Adrenal gland (tissue), 5 donors: ENCODE measurements at regions not wholly inside any gene's neighbourhood (a gene's known extent, or its start where the extent isn't known, plus 50 kb on each side); places are given as distances from the start of the nearest gene placed in this dataset.

ENCODE experiments used
- POLR2A ChIP-seq, 2 donors: fragments of 450-650 bp; IDR thresholded peaks; one replicate each; pipeline ENCODE4 v1.6.1; 2017; ENCODE audit warnings: antibody characterized with exemption in 2 of 2, mild to moderate bottlenecking in 2 of 2, moderate library complexity in 1 of 2
- TF ChIP-seq, protein P1 (sequence below), 6 experiments: fragments of 450-650 bp in 4 of 6; fragments of 200-600 bp in 2 of 6; sonication (generic) in 1 of 6; IDR thresholded peaks; 1 replicate in 5 of 6; 2 replicates in 1 of 6; pipeline versions ENCODE4 v1.5.1 to v1.8.0; 2016 to 2021; ENCODE audit warnings: antibody characterized with exemption in 6 of 6, mild to moderate bottlenecking in 2 of 6, moderate library complexity in 1 of 6
- donor health status: DM: no; HTN: no; CAD: no.

DNA sequence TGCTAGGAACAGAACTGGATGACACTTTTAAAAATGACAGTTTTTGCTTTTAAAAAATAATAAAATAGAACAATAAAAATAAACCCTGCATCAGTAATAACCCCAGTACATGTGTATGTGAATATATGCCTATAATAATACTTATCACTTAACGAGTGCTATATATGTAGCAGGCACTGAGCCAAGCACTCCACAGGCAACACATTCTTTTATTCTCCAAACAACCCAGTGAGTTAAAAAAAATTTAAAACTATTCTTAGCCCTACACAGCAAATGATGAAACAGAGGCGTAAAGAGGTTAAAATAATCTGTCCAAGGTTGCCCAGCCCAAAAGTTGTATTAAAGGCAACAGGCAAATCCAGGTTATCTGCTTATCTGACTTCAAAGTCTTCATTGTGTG is 124.5 kb upstream of the SMIM23 start:
- TF ChIP-seq, protein P1, sequence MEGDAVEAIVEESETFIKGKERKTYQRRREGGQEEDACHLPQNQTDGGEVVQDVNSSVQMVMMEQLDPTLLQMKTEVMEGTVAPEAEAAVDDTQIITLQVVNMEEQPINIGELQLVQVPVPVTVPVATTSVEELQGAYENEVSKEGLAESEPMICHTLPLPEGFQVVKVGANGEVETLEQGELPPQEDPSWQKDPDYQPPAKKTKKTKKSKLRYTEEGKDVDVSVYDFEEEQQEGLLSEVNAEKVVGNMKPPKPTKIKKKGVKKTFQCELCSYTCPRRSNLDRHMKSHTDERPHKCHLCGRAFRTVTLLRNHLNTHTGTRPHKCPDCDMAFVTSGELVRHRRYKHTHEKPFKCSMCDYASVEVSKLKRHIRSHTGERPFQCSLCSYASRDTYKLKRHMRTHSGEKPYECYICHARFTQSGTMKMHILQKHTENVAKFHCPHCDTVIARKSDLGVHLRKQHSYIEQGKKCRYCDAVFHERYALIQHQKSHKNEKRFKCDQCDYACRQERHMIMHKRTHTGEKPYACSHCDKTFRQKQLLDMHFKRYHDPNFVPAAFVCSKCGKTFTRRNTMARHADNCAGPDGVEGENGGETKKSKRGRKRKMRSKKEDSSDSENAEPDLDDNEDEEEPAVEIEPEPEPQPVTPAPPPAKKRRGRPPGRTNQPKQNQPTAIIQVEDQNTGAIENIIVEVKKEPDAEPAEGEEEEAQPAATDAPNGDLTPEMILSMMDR (IDR thresholded peaks at IDR 0.05) = no peak
- no peak for TF ChIP-seq POLR2A (IDR thresholded peaks at IDR 0.05)
